HG03135 (cell line): ENCODE measurements at regions not wholly inside any gene's neighbourhood (a gene's known extent, or its start where the extent isn't known, plus 50 kb on each side); places are given as distances from the start of the nearest gene placed in this dataset.
"Not testable (repeated sequence)": the region's sequence is repeated elsewhere in the genome, so short reads cannot be mapped to it uniquely, and the experiment has no call there.

Experiments used
- ATAC-seq: cut with Tn5 transposase; IDR thresholded peaks from one replicate; pipeline ENCODE4 v1.9.1; 2021; ENCODE audit warnings: mild to moderate bottlenecking, moderate library complexity; ENCODE audit not compliant: unreplicated experiment

DNA sequence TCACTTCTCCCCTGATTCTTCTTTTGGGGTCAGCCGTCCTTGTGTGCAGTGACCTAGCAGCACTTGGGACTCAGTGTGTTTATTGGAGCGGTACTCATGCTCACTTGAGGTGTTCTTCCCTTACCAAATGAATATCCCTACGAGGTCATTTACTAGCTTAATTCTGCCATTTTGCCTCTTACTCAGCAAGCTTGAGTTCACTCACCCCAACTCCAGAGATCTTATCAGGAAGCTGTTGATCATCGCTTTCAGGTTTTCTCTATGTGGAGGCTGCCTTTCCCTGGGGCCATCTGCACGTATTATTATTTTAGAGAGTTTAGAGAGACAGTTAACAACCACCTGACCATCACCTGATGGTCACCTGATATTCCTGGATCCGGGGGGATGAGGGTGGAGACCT, 1466.0 kb upstream of the GOT2 start:
- no peak for ATAC-seq

GRCh38 chr16:60199150-60199549, 1465.0 kb upstream of the GOT2 start:
- ATAC-seq, result no peak

DNA sequence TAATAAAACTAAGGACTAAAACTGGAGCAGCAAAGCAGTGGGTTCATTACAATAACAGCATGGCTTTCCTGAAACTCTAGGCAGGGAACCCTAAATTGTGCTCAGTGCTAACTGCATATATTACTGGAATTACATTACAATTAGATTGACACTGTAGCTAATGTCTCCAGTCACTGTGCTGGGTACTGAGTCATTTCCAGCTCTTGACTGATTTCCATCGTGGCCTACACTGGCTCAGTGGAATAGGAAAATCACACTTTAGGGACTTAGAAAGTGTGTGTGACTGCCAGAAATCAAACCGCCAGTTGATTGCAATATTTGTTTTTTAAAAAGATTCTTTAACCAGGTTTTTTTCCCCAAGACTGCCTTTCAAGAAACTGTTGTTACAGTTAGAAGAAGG, 1447.4 kb upstream of the GOT2 start:
- ATAC-seq, result no peak

- ATAC-seq, result no peak
Observed at GRCh38 chr16:60180609-60181008, 1446.5 kb upstream of the GOT2 start.

- no peak for ATAC-seq
Observed at GRCh38 chr16:60170196-60170595, 1436.1 kb upstream of the GOT2 start.

GRCh38 chr16:60166111-60166510, 1432.0 kb upstream of the GOT2 start:
- ATAC-seq, result no peak

DNA sequence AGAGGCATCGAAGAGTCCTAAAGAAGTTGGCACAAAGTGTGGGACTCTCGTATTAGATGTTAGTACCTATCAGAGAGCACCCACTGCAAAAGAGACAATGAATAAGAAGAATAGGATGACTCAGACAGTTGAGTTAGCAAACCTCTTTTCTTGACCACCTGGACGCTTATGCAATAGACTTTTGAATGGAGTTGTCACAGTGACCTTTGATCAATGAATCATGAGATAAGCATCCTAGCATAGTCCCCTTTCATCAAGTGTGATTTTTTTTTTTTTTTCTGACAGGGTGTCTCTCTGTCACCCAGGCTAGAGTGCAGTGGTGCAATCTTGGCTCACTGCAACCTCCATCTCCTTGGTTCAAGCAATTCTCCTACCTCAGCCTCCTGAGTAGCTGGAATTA, 1417.9 kb upstream of the GOT2 start:
- no peak for ATAC-seq

DNA sequence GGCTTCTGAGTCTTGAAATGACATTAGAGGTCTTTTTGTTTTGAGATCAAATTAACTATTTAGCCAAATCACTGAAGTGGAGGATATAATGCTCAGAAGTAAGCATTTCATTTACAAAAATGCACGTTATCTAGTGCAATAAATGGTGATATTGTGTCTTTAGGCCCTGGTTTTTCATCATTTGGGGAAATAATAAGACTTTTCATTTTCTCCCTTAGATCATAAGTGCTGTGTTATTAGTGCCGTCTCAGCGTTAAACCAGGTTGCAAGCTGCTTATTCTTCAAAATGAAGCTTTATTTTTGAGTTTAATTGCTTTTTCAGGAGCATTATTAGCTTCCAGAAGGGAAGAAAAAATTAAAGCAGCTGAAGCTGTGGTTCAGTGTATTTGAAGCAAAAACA, 1416.8 kb upstream of the GOT2 start:
- ATAC-seq, result no peak

GRCh38 chr16:60143348-60143705, 1409.2 kb upstream of the GOT2 start:
- ATAC-seq, result no peak

- no peak for ATAC-seq
Observed at GRCh38 chr16:60142619-60143347, 1408.7 kb upstream of the GOT2 start.

- ATAC-seq, result no peak
Observed at GRCh38 chr16:60137891-60138290, 1403.8 kb upstream of the GOT2 start.

GRCh38 chr16:60127196-60127595, 1393.1 kb upstream of the GOT2 start:
- no peak for ATAC-seq

DNA sequence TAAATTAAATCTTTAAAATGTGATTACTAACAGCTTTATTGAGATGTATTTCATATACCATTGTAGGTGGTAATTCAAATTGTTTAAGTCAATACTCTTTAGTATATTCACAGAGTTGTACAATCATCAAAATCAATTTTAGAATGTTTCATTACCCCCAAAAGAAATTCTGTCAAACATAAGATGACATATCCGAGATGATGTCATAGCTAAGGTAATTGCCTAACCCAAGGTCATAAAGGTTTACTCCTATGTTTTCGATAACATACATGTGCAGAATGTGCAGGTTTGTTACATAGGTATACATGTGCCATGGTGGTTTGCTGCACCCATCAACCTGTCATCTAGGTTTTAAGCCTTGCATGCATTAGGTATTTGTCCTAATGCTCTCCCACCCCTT, 1392.0 kb upstream of the GOT2 start:
- not testable (repeated sequence) for ATAC-seq

GRCh38 chr16:60123392-60124023, 1389.4 kb upstream of the GOT2 start:
- ATAC-seq, result no peak

DNA sequence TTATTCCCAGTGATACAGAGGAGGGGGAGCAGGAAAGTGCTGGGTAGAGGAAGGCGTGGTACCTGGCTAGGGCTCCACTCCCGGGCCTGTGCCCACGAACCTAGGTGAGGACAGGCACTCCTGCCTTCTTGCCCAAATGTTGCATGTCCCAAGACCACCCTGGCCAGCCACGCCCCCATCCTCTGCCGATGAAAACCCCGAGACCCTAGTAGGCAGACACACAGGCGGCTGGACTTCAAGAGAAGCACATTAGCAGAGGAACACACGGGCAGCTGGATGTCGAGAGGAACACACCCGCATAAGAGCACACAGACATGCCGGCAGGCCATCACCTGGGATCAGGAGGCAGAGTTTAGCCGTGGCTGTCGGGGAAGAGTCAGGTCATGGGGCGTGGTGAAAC, 1386.5 kb upstream of the GOT2 start:
- ATAC-seq, result no peak

GRCh38 chr16:60110531-60110930, 1376.4 kb upstream of the GOT2 start:
- no peak for ATAC-seq

DNA sequence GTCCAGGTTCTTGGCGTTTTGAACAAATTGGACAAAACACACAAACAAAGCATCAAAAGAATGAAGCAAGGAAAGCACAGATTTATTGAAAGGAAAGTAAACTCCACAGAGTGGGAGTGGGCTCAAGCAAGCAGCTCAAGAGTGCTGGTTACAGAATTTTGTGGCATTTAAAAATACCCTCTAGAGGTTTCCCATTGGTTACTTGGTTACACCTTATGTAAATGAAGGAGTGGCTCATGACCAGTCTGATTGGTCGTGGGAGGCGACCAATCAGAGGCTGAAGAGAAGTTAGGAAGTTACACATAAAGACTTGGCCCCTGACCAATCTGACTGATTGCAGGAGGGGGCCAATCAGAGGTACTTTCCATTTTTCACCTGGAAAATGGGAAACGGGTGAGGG, 1373.8 kb upstream of the GOT2 start:
- ATAC-seq, result no peak

DNA sequence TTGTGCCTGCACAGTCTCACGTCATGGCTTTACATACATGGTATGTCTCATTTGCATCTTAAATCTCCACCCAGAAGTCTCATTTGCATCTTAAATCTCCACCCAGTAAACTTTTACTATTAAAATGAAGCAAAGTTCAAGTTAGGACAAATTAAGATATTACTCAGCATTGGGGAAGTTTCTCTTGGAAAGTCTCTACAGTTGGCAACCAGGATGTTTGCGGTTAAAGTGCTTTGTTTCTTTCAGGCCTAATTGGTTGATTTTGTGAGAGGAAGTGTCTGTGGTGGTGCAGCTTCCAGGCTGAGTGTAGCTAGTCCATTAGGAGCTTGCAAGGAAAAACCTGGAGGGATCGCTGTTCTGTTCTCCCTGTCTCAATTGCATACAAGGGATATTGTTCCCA, 1373.3 kb upstream of the GOT2 start:
- no peak for ATAC-seq

DNA sequence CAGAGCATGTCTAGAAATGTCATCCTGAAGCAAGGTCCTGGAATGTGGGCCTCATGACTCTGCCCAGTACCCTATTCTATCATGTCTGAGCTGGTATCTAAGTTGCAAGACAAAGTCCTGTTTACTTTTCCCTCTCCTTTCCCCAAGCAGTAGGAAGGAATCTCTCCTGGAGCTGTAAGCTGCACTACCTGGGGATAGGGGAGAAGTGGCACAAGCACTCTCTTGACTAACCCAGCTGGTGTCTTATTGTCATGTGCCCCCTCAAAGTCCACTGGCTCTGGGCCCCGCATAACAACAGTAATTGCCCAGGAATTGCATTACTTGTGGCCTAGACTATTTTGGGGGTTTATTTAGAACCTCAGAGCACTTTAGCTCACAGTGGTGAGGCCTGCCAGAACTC, 1366.3 kb upstream of the GOT2 start:
- ATAC-seq, result no peak

- no peak for ATAC-seq
Observed at GRCh38 chr16:60091529-60091928, 1357.4 kb upstream of the GOT2 start.

DNA sequence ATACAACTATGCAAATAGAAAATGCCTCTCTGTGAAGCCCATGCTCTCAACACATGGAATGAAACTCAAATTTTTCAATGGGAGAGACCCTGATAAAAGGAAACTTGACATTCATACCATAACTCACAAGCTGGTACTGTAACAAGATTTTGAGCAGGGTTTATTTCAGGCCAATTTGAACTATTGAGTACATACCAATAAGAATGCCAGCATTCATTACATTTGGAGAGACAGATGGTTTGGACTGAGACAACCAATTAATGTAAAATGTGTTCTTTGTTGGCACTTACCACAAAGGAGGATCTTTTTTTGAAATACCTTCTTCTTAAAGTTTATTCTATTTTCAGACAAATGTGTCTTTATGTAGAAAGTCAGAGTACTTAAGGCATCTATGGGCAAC, 1357.0 kb upstream of the GOT2 start:
- ATAC-seq, result no peak

GRCh38 chr16:60087530-60087929, 1353.4 kb upstream of the GOT2 start:
- ATAC-seq, result no peak

- not testable (repeated sequence) for ATAC-seq
Observed at GRCh38 chr16:60078819-60079218, 1344.7 kb upstream of the GOT2 start.
